DLD1 (cell line): ENCODE measurements at regions not wholly inside any gene's neighbourhood (a gene's known extent, or its start where the extent isn't known, plus 50 kb on each side); places are given as distances from the start of the nearest gene placed in this dataset.

Source experiments
- in situ Hi-C: cut with HindIII; loops from 2 replicates; pipeline ENCODE4 v1.10.0; 2017; ENCODE audit warnings: low sequenced_read_pairs

- in situ Hi-C loops: no loop called here
Measured at GRCh38 chr18:77501266-77501665, 251.6 kb downstream of the GALR1 start.

GRCh38 chr18:77505499-77505898 lies 255.9 kb downstream of the GALR1 start:
- in situ Hi-C loops: no loop called here

GRCh38 chr18:77512152-77512551 lies 262.5 kb downstream of the GALR1 start:
- in situ Hi-C loops: no loop called here

GRCh38 chr18:77517901-77518300 lies 268.3 kb downstream of the GALR1 start:
- in situ Hi-C loops: no loop called here

GRCh38 chr18:77520767-77521166 lies 271.1 kb downstream of the GALR1 start:
- in situ Hi-C loops: no loop called here

- in situ Hi-C loops: no loop called here
Measured at GRCh38 chr18:77522051-77522675, 272.5 kb downstream of the GALR1 start.

GRCh38 chr18:77524909-77525308 lies 275.3 kb downstream of the GALR1 start:
- in situ Hi-C loops: no loop called here

GRCh38 chr18:77526962-77527361 lies 277.3 kb downstream of the GALR1 start:
- in situ Hi-C loops: no loop called here

- in situ Hi-C loops: no loop called here
Measured at GRCh38 chr18:77528872-77529271, 279.2 kb downstream of the GALR1 start.

- in situ Hi-C loops: no loop called here
Measured at GRCh38 chr18:77529492-77530176, 280.0 kb downstream of the GALR1 start.

- in situ Hi-C loops: no loop called here
Measured at GRCh38 chr18:77530732-77531131, 281.1 kb downstream of the GALR1 start.

- in situ Hi-C loops: no loop called here
Measured at GRCh38 chr18:77539860-77540259, 290.2 kb downstream of the GALR1 start.

GRCh38 chr18:77544792-77545191 lies 295.1 kb downstream of the GALR1 start:
- in situ Hi-C loops: no loop called here

GRCh38 chr18:77547757-77548156 lies 298.1 kb downstream of the GALR1 start:
- in situ Hi-C loops: no loop called here

GRCh38 chr18:77548790-77549420 lies 299.3 kb downstream of the GALR1 start:
- in situ Hi-C loops: no loop called here

GRCh38 chr18:77550625-77551024 lies 301.0 kb downstream of the GALR1 start:
- in situ Hi-C loops: no loop called here

- in situ Hi-C loops: no loop called here
Measured at GRCh38 chr18:77551055-77551454, 301.4 kb downstream of the GALR1 start.

- in situ Hi-C loops: no loop called here
Measured at GRCh38 chr18:77552945-77553344, 303.3 kb downstream of the GALR1 start.

GRCh38 chr18:77554061-77554460 lies 304.4 kb downstream of the GALR1 start:
- in situ Hi-C loops: no loop called here

GRCh38 chr18:77557046-77557587 lies 307.5 kb downstream of the GALR1 start:
- in situ Hi-C loops: no loop called here

GRCh38 chr18:77559274-77559910 lies 309.7 kb downstream of the GALR1 start:
- in situ Hi-C loops: no loop called here
